Fibroblast of the aortic adventitia (primary cell): ENCODE measurements at regions not wholly inside any gene's neighbourhood (a gene's known extent, or its start where the extent isn't known, plus 50 kb on each side); places are given as distances from the start of the nearest gene placed in this dataset.

Source experiments
- DNase-seq: peaks from one replicate; pipeline ENCODE4 v3.0.0-alpha.2; 2010; ENCODE audit warnings: low read depth
- H3K4me3 ChIP-seq: 2 replicates; pipeline ENCODE4 v1.5.1; 2011; ENCODE audit warnings: low read depth, mild to moderate bottlenecking, control low read depth, low read length, moderate library complexity
- TF ChIP-seq, protein P1 (sequence below): IDR thresholded peaks from 2 replicates; pipeline ENCODE4 v1.5.1; 2011; ENCODE audit warnings: mild to moderate bottlenecking, low read length, control low read depth, inconsistent platforms; ENCODE audit not compliant: insufficient read depth

DNA sequence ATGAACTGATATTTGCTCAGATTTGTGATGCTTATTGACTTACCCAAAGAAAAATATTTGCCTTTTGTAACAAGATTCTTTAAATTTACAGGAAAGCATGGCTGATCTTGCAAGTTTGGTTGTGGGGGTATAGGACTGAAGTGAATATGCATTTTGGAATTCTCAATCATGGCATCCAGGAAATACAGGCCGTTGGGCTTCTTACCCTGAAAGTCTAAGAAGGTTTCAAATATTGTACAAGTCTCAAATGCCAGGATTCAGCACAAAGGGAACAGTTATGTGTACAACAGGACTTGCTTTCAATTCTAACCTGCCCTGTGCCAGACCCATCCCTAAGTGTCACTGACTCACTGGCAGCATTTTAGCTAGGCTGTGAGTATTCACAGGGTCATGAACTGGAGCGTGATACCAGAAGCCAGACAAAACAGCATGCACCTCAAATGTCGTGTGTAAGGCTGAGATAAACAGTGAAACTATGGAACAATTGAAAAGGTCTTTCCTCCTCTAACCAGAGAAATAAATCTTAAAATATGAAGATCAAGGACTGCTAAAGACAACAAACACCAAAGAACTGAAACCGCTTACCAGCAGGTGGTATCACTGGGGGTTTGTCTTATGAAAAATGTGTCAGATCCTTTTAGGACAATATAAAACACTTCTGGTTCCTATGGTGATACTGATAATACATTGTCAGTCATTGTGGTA, 168.6 kb upstream of the RGMB start:
- no peak overlapping the region for H3K4me3 ChIP-seq
- DNase-seq, result peak; percentile 21
- TF ChIP-seq, protein P1, sequence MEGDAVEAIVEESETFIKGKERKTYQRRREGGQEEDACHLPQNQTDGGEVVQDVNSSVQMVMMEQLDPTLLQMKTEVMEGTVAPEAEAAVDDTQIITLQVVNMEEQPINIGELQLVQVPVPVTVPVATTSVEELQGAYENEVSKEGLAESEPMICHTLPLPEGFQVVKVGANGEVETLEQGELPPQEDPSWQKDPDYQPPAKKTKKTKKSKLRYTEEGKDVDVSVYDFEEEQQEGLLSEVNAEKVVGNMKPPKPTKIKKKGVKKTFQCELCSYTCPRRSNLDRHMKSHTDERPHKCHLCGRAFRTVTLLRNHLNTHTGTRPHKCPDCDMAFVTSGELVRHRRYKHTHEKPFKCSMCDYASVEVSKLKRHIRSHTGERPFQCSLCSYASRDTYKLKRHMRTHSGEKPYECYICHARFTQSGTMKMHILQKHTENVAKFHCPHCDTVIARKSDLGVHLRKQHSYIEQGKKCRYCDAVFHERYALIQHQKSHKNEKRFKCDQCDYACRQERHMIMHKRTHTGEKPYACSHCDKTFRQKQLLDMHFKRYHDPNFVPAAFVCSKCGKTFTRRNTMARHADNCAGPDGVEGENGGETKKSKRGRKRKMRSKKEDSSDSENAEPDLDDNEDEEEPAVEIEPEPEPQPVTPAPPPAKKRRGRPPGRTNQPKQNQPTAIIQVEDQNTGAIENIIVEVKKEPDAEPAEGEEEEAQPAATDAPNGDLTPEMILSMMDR, result no peak

GRCh38 chr5:98605426-98605825, 168.0 kb upstream of the RGMB start:
- H3K4me3 ChIP-seq, result no peak overlapping the region
- DNase-seq, result no peak
- TF ChIP-seq, protein P1, result no peak

GRCh38 chr5:98606961-98607360, 166.5 kb upstream of the RGMB start:
- DNase-seq, result no peak
- no peak overlapping the region for H3K4me3 ChIP-seq
- TF ChIP-seq, protein P1, result no peak

GRCh38 chr5:98608052-98608451, 165.4 kb upstream of the RGMB start:
- TF ChIP-seq, protein P1, result no peak
- no peak for DNase-seq

GRCh38 chr5:98614341-98614740, 159.1 kb upstream of the RGMB start:
- no peak overlapping the region for H3K4me3 ChIP-seq
- TF ChIP-seq, protein P1, result no peak
- DNase-seq, result no peak

More at GRCh38 chr5:98608052-98608451, 165.4 kb upstream of the RGMB start:
- H3K4me3 ChIP-seq, result no peak overlapping the region

- DNase-seq, result no peak
- H3K4me3 ChIP-seq, result no peak overlapping the region
- TF ChIP-seq, protein P1, result no peak
These were observed 151.6 kb upstream of the RGMB start for GRCh38 chr5:98621821-98622220.
